ENCODE measurements at regions not wholly inside any gene's neighbourhood (a gene's known extent, or its start where the extent isn't known, plus 50 kb on each side); places are given as distances from the start of the nearest gene placed in this dataset.

DNA sequence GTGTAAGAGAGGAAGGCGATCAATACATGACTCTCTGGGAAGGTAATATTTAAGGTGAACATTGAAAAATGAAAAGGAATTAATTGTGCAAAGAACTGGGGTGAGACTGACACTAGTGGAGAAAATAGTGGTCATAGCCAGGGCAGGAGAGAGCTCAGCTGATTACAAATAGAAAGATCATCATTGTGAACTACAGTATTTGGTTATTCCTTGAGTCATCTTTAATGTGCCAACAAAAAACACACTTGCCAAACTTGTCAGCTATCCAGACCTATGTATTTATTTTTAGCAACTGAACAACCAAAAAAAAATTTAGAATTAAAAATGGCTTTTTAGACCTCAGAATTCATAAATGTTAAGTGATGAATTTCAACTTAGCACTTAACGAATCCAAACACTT lies 749.8 kb upstream of the CDH9 start:
- H3K4me1 ChIP-seq (ENCODE audit: control insufficient read depth, low read length), result no peaks in the 10 kb centered on the region
- H3K27ac ChIP-seq (ENCODE audit: low read depth, low read length), result no peak overlapping the region
- no peaks in the 10 kb centered on the region for H3K79me2 ChIP-seq (ENCODE audit: control insufficient read depth, low read length)
- no peak overlapping the region for H3K4me2 ChIP-seq (ENCODE audit: low read length)
- no peaks in the 10 kb centered on the region for H4K20me1 ChIP-seq (ENCODE audit: control insufficient read depth, insufficient read depth, low read depth, low read length)
- no peaks in the 10 kb centered on the region for H3K9me2 ChIP-seq (replicated peaks; ENCODE audit: control insufficient read depth, low read length)
- no peaks in the 10 kb centered on the region for H3K36me3 ChIP-seq (ENCODE audit: control insufficient read depth, low read length)
- no peak overlapping the region for H3K4me3 ChIP-seq (ENCODE audit: low read length)
- TF ChIP-seq EZH2phosphoT487 (IDR thresholded peaks at IDR 0.05; ENCODE audit: borderline replicate concordance, low read length), result no peak
- TF ChIP-seq, protein P1, sequence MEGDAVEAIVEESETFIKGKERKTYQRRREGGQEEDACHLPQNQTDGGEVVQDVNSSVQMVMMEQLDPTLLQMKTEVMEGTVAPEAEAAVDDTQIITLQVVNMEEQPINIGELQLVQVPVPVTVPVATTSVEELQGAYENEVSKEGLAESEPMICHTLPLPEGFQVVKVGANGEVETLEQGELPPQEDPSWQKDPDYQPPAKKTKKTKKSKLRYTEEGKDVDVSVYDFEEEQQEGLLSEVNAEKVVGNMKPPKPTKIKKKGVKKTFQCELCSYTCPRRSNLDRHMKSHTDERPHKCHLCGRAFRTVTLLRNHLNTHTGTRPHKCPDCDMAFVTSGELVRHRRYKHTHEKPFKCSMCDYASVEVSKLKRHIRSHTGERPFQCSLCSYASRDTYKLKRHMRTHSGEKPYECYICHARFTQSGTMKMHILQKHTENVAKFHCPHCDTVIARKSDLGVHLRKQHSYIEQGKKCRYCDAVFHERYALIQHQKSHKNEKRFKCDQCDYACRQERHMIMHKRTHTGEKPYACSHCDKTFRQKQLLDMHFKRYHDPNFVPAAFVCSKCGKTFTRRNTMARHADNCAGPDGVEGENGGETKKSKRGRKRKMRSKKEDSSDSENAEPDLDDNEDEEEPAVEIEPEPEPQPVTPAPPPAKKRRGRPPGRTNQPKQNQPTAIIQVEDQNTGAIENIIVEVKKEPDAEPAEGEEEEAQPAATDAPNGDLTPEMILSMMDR (IDR thresholded peaks at IDR 0.05; ENCODE audit: low read depth, low read length, poor library complexity, severe bottlenecking), result no peak
- H3K9me3 ChIP-seq (ENCODE audit: control insufficient read depth, insufficient read depth, low read length), result no peaks in the 10 kb centered on the region
- no peaks in the 10 kb centered on the region for H3F3A ChIP-seq (ENCODE audit: control insufficient read depth, insufficient read depth)
- H3K27me3 ChIP-seq (ENCODE audit: control insufficient read depth, low read length), result no peaks in the 10 kb centered on the region

DNA sequence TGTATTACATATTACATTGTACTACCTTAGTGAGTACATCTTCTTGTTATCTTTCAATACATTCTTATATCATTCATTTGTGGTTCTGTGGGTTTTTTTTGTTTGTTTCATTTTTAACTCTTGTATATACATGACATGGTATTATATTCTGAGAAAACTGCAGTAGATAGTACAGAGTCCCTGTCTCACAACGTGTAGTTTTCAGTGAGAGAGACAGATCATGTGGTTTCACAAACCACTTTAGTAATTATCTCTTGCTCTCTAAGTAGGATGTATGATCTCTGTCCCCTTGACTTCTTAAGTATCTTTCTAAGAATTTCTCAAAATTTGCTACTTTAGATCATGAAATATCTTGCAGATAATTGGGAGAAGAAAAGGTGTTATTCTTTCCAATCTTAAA lies 745.9 kb upstream of the CDH9 start:
- H3K4me1 ChIP-seq (ENCODE audit: control insufficient read depth, low read length), result no peaks in the 10 kb centered on the region
- no peaks in the 10 kb centered on the region for H3K9me2 ChIP-seq (replicated peaks; ENCODE audit: control insufficient read depth, low read length)
- no peak overlapping the region for H3K4me2 ChIP-seq (ENCODE audit: low read length)
- no peaks in the 10 kb centered on the region for H3K9me3 ChIP-seq (ENCODE audit: control insufficient read depth, insufficient read depth, low read length)
- TF ChIP-seq, protein P1 (IDR thresholded peaks at IDR 0.05; ENCODE audit: low read depth, low read length, poor library complexity, severe bottlenecking), result no peak
- TF ChIP-seq EZH2phosphoT487 (IDR thresholded peaks at IDR 0.05; ENCODE audit: borderline replicate concordance, low read length), result no peak
- H3F3A ChIP-seq (ENCODE audit: control insufficient read depth, insufficient read depth), result no peaks in the 10 kb centered on the region
- no peaks in the 10 kb centered on the region for H3K36me3 ChIP-seq (ENCODE audit: control insufficient read depth, low read length)
- H4K20me1 ChIP-seq (ENCODE audit: control insufficient read depth, insufficient read depth, low read depth, low read length), result no peaks in the 10 kb centered on the region
- H3K79me2 ChIP-seq (ENCODE audit: control insufficient read depth, low read length), result no peaks in the 10 kb centered on the region
- no peak overlapping the region for H3K27ac ChIP-seq (ENCODE audit: low read depth, low read length)
- no peaks in the 10 kb centered on the region for H3K27me3 ChIP-seq (ENCODE audit: control insufficient read depth, low read length)
- no peak overlapping the region for H3K4me3 ChIP-seq (ENCODE audit: low read length)

DNA sequence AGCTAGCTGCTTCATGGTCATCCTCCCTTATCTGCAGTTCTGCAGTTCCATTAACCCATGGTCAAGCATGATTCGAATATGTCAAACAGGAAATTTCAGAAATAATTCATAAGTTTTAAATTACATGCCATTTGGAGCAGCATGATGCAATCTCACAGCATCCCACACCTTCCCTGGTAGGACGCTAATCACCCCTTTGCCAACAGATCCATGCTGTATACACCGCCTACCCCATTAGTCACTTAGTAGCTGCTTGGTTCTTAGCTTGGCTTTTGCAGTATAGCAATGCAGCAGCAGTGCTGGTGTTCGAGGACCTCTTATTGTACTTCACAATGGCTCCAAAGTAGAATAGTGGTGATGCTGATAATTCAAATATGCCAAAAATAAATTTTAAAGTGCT lies 739.7 kb upstream of the CDH9 start:
- H3K4me1 ChIP-seq (ENCODE audit: control insufficient read depth, low read length), result no peaks in the 10 kb centered on the region
- TF ChIP-seq, protein P1 (IDR thresholded peaks at IDR 0.05; ENCODE audit: low read depth, low read length, poor library complexity, severe bottlenecking), result no peak
- no peak for TF ChIP-seq EZH2phosphoT487 (IDR thresholded peaks at IDR 0.05; ENCODE audit: borderline replicate concordance, low read length)
- H3K4me3 ChIP-seq (ENCODE audit: low read length), result no peak overlapping the region
- no peaks in the 10 kb centered on the region for H3K79me2 ChIP-seq (ENCODE audit: control insufficient read depth, low read length)
- H3K4me2 ChIP-seq (ENCODE audit: low read length), result no peak overlapping the region
- no peaks in the 10 kb centered on the region for H3K27me3 ChIP-seq (ENCODE audit: control insufficient read depth, low read length)
- no peaks in the 10 kb centered on the region for H3K36me3 ChIP-seq (ENCODE audit: control insufficient read depth, low read length)
- no peaks in the 10 kb centered on the region for H3K9me3 ChIP-seq (ENCODE audit: control insufficient read depth, insufficient read depth, low read length)
- no peaks in the 10 kb centered on the region for H3F3A ChIP-seq (ENCODE audit: control insufficient read depth, insufficient read depth)
- H3K9me2 ChIP-seq (replicated peaks; ENCODE audit: control insufficient read depth, low read length), result no peaks in the 10 kb centered on the region
- H3K27ac ChIP-seq (ENCODE audit: low read depth, low read length), result no peak overlapping the region
- no peaks in the 10 kb centered on the region for H4K20me1 ChIP-seq (ENCODE audit: control insufficient read depth, insufficient read depth, low read depth, low read length)

DNA sequence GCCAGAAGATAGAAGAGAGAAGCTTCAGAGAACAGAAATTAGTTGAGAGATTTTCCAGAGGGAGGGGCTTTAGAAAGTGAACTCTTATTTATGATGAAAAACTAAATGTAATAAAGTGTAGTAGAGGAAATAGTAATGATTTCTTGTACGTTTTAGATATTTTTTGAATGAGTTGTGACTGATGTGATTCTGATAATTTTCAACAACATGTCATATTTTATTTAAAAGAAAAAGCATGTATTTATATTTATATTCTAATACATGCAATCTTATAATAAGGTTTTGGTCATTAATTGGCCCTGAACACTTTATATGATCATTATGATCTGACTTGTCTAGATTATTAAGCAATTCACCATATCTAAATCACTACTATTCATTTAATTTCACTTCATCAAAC lies 735.2 kb upstream of the CDH9 start:
- H3K27me3 ChIP-seq (ENCODE audit: control insufficient read depth, low read length), result no peaks in the 10 kb centered on the region
- no peaks in the 10 kb centered on the region for H4K20me1 ChIP-seq (ENCODE audit: control insufficient read depth, insufficient read depth, low read depth, low read length)
- H3K9me3 ChIP-seq (ENCODE audit: control insufficient read depth, insufficient read depth, low read length), result no peaks in the 10 kb centered on the region
- no peak for TF ChIP-seq EZH2phosphoT487 (IDR thresholded peaks at IDR 0.05; ENCODE audit: borderline replicate concordance, low read length)
- TF ChIP-seq, protein P1 (IDR thresholded peaks at IDR 0.05; ENCODE audit: low read depth, low read length, poor library complexity, severe bottlenecking), result no peak
- no peaks in the 10 kb centered on the region for H3K9me2 ChIP-seq (replicated peaks; ENCODE audit: control insufficient read depth, low read length)
- no peaks in the 10 kb centered on the region for H3K4me1 ChIP-seq (ENCODE audit: control insufficient read depth, low read length)
- H3K27ac ChIP-seq (ENCODE audit: low read depth, low read length), result no peak overlapping the region
- no peaks in the 10 kb centered on the region for H3K79me2 ChIP-seq (ENCODE audit: control insufficient read depth, low read length)
- H3F3A ChIP-seq (ENCODE audit: control insufficient read depth, insufficient read depth), result no peaks in the 10 kb centered on the region
- H3K36me3 ChIP-seq (ENCODE audit: control insufficient read depth, low read length), result no peaks in the 10 kb centered on the region
- no peak overlapping the region for H3K4me3 ChIP-seq (ENCODE audit: low read length)
- H3K4me2 ChIP-seq (ENCODE audit: low read length), result no peak overlapping the region
